ENCODE measurements at regions not wholly inside any gene's neighbourhood (a gene's known extent, or its start where the extent isn't known, plus 50 kb on each side); places are given as distances from the start of the nearest gene placed in this dataset.

DNA sequence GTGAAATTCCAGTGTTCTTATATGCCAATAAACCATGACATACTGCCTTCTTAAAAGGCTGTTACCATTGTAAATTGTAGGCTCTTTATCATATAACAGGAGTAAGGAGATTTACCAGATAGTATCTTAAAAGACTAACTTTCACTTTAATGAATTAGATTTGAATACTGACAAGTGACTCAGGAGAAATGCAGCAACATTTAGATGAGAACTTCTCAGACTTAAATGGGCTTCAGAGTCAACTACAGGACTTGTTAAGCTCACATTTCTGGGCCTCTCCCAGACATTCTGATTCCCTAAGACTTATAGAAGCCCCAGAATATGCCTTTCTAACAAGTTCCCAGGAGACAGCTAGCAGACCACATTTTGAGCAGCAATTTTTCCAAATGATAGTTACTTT lies 466.3 kb downstream of the ARL4A start:
- ChIA-PET POLR2A (no interaction called here), CTCF (interaction anchor here (1.0 to 1.3 kb wide), 2 partner anchors 113 to 467 kb away, joined by 3 read pairs; no protein-coding TSS in a partner anchor)
- DNase-seq (ENCODE audit: low read depth, low spot score), result no peak
- H3K36me3 ChIP-seq (ENCODE audit: control insufficient read depth in 2 of 2, extremely low read depth in 1 of 2, insufficient read depth in 2 of 2, low read length in 2 of 2), result no peaks in the 10 kb centered on the region
- intact Hi-C loops (cut with micrococcal nuclease), result no loop called here
- H3K9me1 ChIP-seq (replicated peaks; ENCODE audit: control insufficient read depth, extremely low read depth, insufficient read depth, low read length), result no peaks in the 10 kb centered on the region
- H3K9ac ChIP-seq (replicated peaks; ENCODE audit: extremely low read depth, insufficient read depth, low read length), result no peak overlapping the region
- no peaks in the 10 kb centered on the region for H3K27me3 ChIP-seq (ENCODE audit: control insufficient read depth in 2 of 2, insufficient read depth in 2 of 2, low read length in 2 of 2)
- dilution Hi-C loops (cut with MboI; ENCODE audit: extremely low pct_ligation_motif_present, low sequenced_read_pairs), result no loop called here
- no peak overlapping the region for H3K27ac ChIP-seq (ENCODE audit: insufficient read depth, low read depth, low read length)
- H3K4me3 ChIP-seq (replicated peaks in 1 of 3; ENCODE audit: insufficient read depth in 1 of 3, low read depth in 1 of 3, low read length in 3 of 3), result no peak overlapping the region
- no peak for TF ChIP-seq POLR2A (IDR thresholded peaks at IDR 0.05; ENCODE audit: low read depth, low read length)
- TF ChIP-seq POLR2AphosphoS5 (IDR thresholded peaks at IDR 0.05; ENCODE audit: insufficient read depth, low read depth, low read length), result no peak
- no peak for TF ChIP-seq GATA2 (IDR thresholded peaks at IDR 0.05; ENCODE audit: insufficient read depth, insufficient read length, low read depth, low read length)
- TF ChIP-seq, protein P1, sequence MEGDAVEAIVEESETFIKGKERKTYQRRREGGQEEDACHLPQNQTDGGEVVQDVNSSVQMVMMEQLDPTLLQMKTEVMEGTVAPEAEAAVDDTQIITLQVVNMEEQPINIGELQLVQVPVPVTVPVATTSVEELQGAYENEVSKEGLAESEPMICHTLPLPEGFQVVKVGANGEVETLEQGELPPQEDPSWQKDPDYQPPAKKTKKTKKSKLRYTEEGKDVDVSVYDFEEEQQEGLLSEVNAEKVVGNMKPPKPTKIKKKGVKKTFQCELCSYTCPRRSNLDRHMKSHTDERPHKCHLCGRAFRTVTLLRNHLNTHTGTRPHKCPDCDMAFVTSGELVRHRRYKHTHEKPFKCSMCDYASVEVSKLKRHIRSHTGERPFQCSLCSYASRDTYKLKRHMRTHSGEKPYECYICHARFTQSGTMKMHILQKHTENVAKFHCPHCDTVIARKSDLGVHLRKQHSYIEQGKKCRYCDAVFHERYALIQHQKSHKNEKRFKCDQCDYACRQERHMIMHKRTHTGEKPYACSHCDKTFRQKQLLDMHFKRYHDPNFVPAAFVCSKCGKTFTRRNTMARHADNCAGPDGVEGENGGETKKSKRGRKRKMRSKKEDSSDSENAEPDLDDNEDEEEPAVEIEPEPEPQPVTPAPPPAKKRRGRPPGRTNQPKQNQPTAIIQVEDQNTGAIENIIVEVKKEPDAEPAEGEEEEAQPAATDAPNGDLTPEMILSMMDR (IDR thresholded peaks at IDR 0.05; ENCODE audit: extremely low read depth in 1 of 2, insufficient read depth in 1 of 2, low read depth in 1 of 2, low read length in 2 of 2), result no peak
- no peak for TF ChIP-seq JUN (IDR thresholded peaks at IDR 0.05; ENCODE audit: borderline replicate concordance, insufficient read depth, insufficient read length, low read depth)
- no peak for TF ChIP-seq FOS (IDR thresholded peaks at IDR 0.05; ENCODE audit: borderline replicate concordance, insufficient read depth, low read length)
- TF ChIP-seq, protein P2, sequence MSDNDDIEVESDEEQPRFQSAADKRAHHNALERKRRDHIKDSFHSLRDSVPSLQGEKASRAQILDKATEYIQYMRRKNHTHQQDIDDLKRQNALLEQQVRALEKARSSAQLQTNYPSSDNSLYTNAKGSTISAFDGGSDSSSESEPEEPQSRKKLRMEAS (IDR thresholded peaks at IDR 0.05; ENCODE audit: insufficient read depth, insufficient read length), result no peak
- TF ChIP-seq EZH2 (IDR thresholded peaks at IDR 0.05; ENCODE audit: borderline replicate concordance, low read depth, low read length, severe bottlenecking), result no peak
- no peak for TF ChIP-seq MYC (IDR thresholded peaks at IDR 0.05; ENCODE audit: low read depth, low read length)
- no TSS peak for BruUV-seq (replicated peaks)
- no peaks in the 10 kb centered on the region for H3K9me3 ChIP-seq (replicated peaks; ENCODE audit: control insufficient read depth, insufficient read depth, low read length)
- no peaks in the 10 kb centered on the region for H3K4me1 ChIP-seq (ENCODE audit: control insufficient read depth, extremely low read depth, insufficient read depth, low read length)
- no peak overlapping the region for H3K4me2 ChIP-seq (ENCODE audit: insufficient read depth, low read length)
- H3K79me2 ChIP-seq (ENCODE audit: control insufficient read depth, insufficient read depth, low read length), result no peaks in the 10 kb centered on the region
- no peaks in the 10 kb centered on the region for H4K20me1 ChIP-seq (replicated peaks; ENCODE audit: control insufficient read depth, extremely low read depth, insufficient read depth, low read length)
- no peak overlapping the region for H2AFZ ChIP-seq (ENCODE audit: low read depth, low read length)
- FAIRE-seq, result no peak

Data from endothelial cell of umbilical vein (primary cell).